Caco-2 (cell line): ENCODE measurements at regions not wholly inside any gene's neighbourhood (a gene's known extent, or its start where the extent isn't known, plus 50 kb on each side); places are given as distances from the start of the nearest gene placed in this dataset.

Experiments used
- BruUV-seq: library from RNA; stranded (reverse); fragments of 400-500 nt; replicated peaks from 2 replicates; lab custom pipeline; 2021; lab: Mats Ljungman, UMichigan
- CTCF ChIA-PET: fragments of 300-600 bp; sonication (Branson Sonifier 250); formaldehyde crosslinking; loops from one replicate; lab custom pipeline; 2022; ENCODE audit warnings: antibody characterized with exemption; lab: Charles Lee
- POLR2A ChIA-PET: fragments of 300-600 bp; sonication (Branson Sonifier 250); formaldehyde crosslinking; loops from one replicate; lab custom pipeline; 2022; ENCODE audit warnings: antibody characterized with exemption; lab: Charles Lee
- DNase-seq, 2 experiments: peaks; one replicate each; pipeline versions ENCODE4 v3.0.0 to v3.0.0-alpha.2; 2020 to 2022
- H3K27me3 ChIP-seq: replicated peaks from 2 replicates; pipeline ENCODE4 v1.6.0; 2011; ENCODE audit warnings: low read length; ENCODE audit not compliant: control insufficient read depth, insufficient read depth
- H3K36me3 ChIP-seq: 2 replicates; pipeline ENCODE4 v1.5.1; 2011; ENCODE audit warnings: low read length; ENCODE audit not compliant: control insufficient read depth, insufficient read depth
- H3K4me1 ChIP-seq: fragments of 250-450 bp; sonication (Bioruptor Pico); 2 replicates; pipeline ENCODE4 v1.5.1; 2020; ENCODE audit warnings: mild to moderate bottlenecking
- H3K4me3 ChIP-seq: 2 replicates; pipeline ENCODE4 v1.5.1; 2011; ENCODE audit warnings: low read depth, mild to moderate bottlenecking, control low read depth, low read length
- H3K9me3 ChIP-seq: fragments of 250-450 bp; sonication (Bioruptor Pico); 2 replicates; pipeline ENCODE4 v1.5.1; 2020; ENCODE audit warnings: mild to moderate bottlenecking, moderate library complexity
- H3K27ac Mint-ChIP-seq: one replicate; pipeline ENCODE4 v1.8.0; 2022; ENCODE audit warnings: mixed read lengths; ENCODE audit not compliant: unreplicated experiment
- H3K27me3 Mint-ChIP-seq: one replicate; pipeline ENCODE4 v1.8.0; 2022; ENCODE audit warnings: mixed read lengths; ENCODE audit not compliant: insufficient read depth, unreplicated experiment
- H3K36me3 Mint-ChIP-seq: one replicate; pipeline ENCODE4 v1.8.0; 2022; ENCODE audit warnings: mild to moderate bottlenecking, mixed read lengths; ENCODE audit not compliant: insufficient read depth, unreplicated experiment
- H3K4me1 Mint-ChIP-seq: one replicate; pipeline ENCODE4 v1.8.0; 2022; ENCODE audit warnings: low read depth, mixed read lengths; ENCODE audit not compliant: unreplicated experiment
- H3K4me3 Mint-ChIP-seq: one replicate; pipeline ENCODE4 v1.8.0; 2022; ENCODE audit warnings: mild to moderate bottlenecking, moderate library complexity, mixed read lengths; ENCODE audit not compliant: unreplicated experiment
- H3K9me3 Mint-ChIP-seq: one replicate; pipeline ENCODE4 v1.8.0; 2022; ENCODE audit warnings: mixed read lengths; ENCODE audit not compliant: unreplicated experiment
- CTCF ChIP-seq, 2 experiments: fragments of 200-600 bp in 1 of 2; IDR thresholded peaks; 1 replicate in 1 of 2; 2 replicates in 1 of 2; pipeline versions ENCODE4 v1.5.1 to v1.8.0; 2011 to 2022; ENCODE audit warnings: antibody characterized with exemption in 1 of 2, control low read depth in 1 of 2, inconsistent platforms in 1 of 2, low read depth in 1 of 2, low read length in 1 of 2, mild to moderate bottlenecking in 1 of 2, moderate library complexity in 1 of 2; ENCODE audit not compliant: insufficient read depth in 1 of 2, severe bottlenecking in 1 of 2, unreplicated experiment in 1 of 2
- intact Hi-C: fragments of 100-400 bp; cut with micrococcal nuclease; formaldehyde crosslinking; loops from one replicate; pipeline ENCODE4 v1.10.0; 2022; ENCODE audit not compliant: unreplicated experiment

- Mint-ChIP-seq H3K9me3 (no peaks in the 10 kb centered on the region), H3K36me3 (no peaks in the 10 kb centered on the region), H3K27me3 (no peaks in the 10 kb centered on the region), H3K4me3 (no peak overlapping the region), H3K4me1 (no peaks in the 10 kb centered on the region), H3K27ac (no peak overlapping the region)
- POLR2A ChIA-PET, result no interaction called here
- CTCF ChIA-PET, result no interaction called here
- no peaks in the 10 kb centered on the region for H3K27me3 ChIP-seq
- DNase-seq, result no peak
- H3K9me3 ChIP-seq, result no peaks in the 10 kb centered on the region; the same call in 1 of the 2 replicates
- H3K4me3 ChIP-seq, result no peak overlapping the region
- no peaks in the 10 kb centered on the region for H3K36me3 ChIP-seq
- intact Hi-C loops, result no loop called here
- no TSS peak for BruUV-seq
- TF ChIP-seq CTCF (IDR thresholded peaks at IDR 0.05; ENCODE audit: insufficient read depth in 1 of 2, low read depth in 1 of 2, low read length in 1 of 2, severe bottlenecking in 1 of 2, unreplicated experiment in 1 of 2), result no peak
- H3K4me1 ChIP-seq, result no peaks in the 10 kb centered on the region
Measured at GRCh38 chr2:198534756-198535155, 730.4 kb downstream of the PLCL1 start.

GRCh38 chr2:198525211-198525969 lies 721.0 kb downstream of the PLCL1 start:
- intact Hi-C loops, result no loop called here
- Mint-ChIP-seq H3K4me1 (no peaks in the 10 kb centered on the region), H3K36me3 (no peaks in the 10 kb centered on the region), H3K27ac (no peak overlapping the region), H3K4me3 (no peak overlapping the region), H3K27me3 (no peaks in the 10 kb centered on the region), H3K9me3 (no peaks in the 10 kb centered on the region)
- Histone ChIP-seq H3K4me3 (no peak overlapping the region), H3K9me3 (no peaks in the 10 kb centered on the region), H3K4me1 (no peaks in the 10 kb centered on the region), H3K27me3 (no peaks in the 10 kb centered on the region), H3K36me3 (no peaks in the 10 kb centered on the region)
- no peak for DNase-seq
- no peak for TF ChIP-seq CTCF (IDR thresholded peaks at IDR 0.05; ENCODE audit: insufficient read depth in 1 of 2, low read depth in 1 of 2, low read length in 1 of 2, severe bottlenecking in 1 of 2, unreplicated experiment in 1 of 2)
- ChIA-PET CTCF (no interaction called here), POLR2A (no interaction called here)
- BruUV-seq, result no TSS peak

- Histone ChIP-seq H3K9me3 (no peaks in the 10 kb centered on the region), H3K36me3 (no peaks in the 10 kb centered on the region), H3K27me3 (no peaks in the 10 kb centered on the region), H3K4me1 (no peaks in the 10 kb centered on the region), H3K4me3 (no peak overlapping the region)
- Mint-ChIP-seq H3K4me1 (no peaks in the 10 kb centered on the region), H3K9me3 (no peaks in the 10 kb centered on the region), H3K4me3 (no peak overlapping the region), H3K27ac (no peak overlapping the region), H3K36me3 (no peaks in the 10 kb centered on the region), H3K27me3 (no peaks in the 10 kb centered on the region)
- intact Hi-C loops, result no loop called here
- BruUV-seq, result no TSS peak
- ChIA-PET POLR2A (no interaction called here), CTCF (no interaction called here)
- no peak for TF ChIP-seq CTCF (IDR thresholded peaks at IDR 0.05; ENCODE audit: insufficient read depth in 1 of 2, low read depth in 1 of 2, low read length in 1 of 2, severe bottlenecking in 1 of 2, unreplicated experiment in 1 of 2)
- DNase-seq, result no peak
Measured at GRCh38 chr2:198523710-198524109, 719.3 kb downstream of the PLCL1 start.
